ENCODE measurements at regions not wholly inside any gene's neighbourhood (a gene's known extent, or its start where the extent isn't known, plus 50 kb on each side); places are given as distances from the start of the nearest gene placed in this dataset.

GRCh38 chr2:144708626-144709025, 188.7 kb upstream of the ZEB2 start:
- no peak for DNase-seq

GRCh38 chr2:144707736-144708326, 187.9 kb upstream of the ZEB2 start:
- no peak for DNase-seq

GRCh38 chr2:144706647-144707046, 186.7 kb upstream of the ZEB2 start:
- DNase-seq = no peak

- DNase-seq = no peak
Observed at GRCh38 chr2:144705328-144706245, 185.7 kb upstream of the ZEB2 start.

- no peak for DNase-seq
Observed at GRCh38 chr2:144704709-144705095, 184.8 kb upstream of the ZEB2 start.

GRCh38 chr2:144703852-144704708, 184.2 kb upstream of the ZEB2 start:
- DNase-seq = no peak

GRCh38 chr2:144702051-144702450, 182.1 kb upstream of the ZEB2 start:
- DNase-seq = no peak

GRCh38 chr2:144701259-144701658, 181.3 kb upstream of the ZEB2 start:
- DNase-seq = no peak

GRCh38 chr2:144698156-144698555, 178.2 kb upstream of the ZEB2 start:
- no peak for DNase-seq

GRCh38 chr2:144695657-144696056, 175.7 kb upstream of the ZEB2 start:
- DNase-seq = no peak

GRCh38 chr2:144694456-144694855, 174.5 kb upstream of the ZEB2 start:
- DNase-seq = peak; percentile 49

GRCh38 chr2:144693179-144693578, 173.3 kb upstream of the ZEB2 start:
- no peak for DNase-seq

GRCh38 chr2:144692661-144693060, 172.7 kb upstream of the ZEB2 start:
- DNase-seq = no peak

GRCh38 chr2:144690771-144691170, 170.9 kb upstream of the ZEB2 start:
- DNase-seq = no peak

- DNase-seq = no peak
Observed at GRCh38 chr2:144686518-144687215, 166.7 kb upstream of the ZEB2 start.

- DNase-seq = no peak
Observed at GRCh38 chr2:144683966-144684365, 164.0 kb upstream of the ZEB2 start.

- no peak for DNase-seq
Observed at GRCh38 chr2:144683107-144683753, 163.3 kb upstream of the ZEB2 start.

GRCh38 chr2:144682248-144682647, 162.3 kb upstream of the ZEB2 start:
- no peak for DNase-seq

GRCh38 chr2:144681389-144681788, 161.5 kb upstream of the ZEB2 start:
- peak; percentile 24 for DNase-seq

GRCh38 chr2:144679942-144680341, 160.0 kb upstream of the ZEB2 start:
- DNase-seq = peak; percentile 47

GRCh38 chr2:144678736-144679135, 158.8 kb upstream of the ZEB2 start:
- DNase-seq = no peak

- no peak for DNase-seq
Observed at GRCh38 chr2:144675731-144676130, 155.8 kb upstream of the ZEB2 start.
